HG02973 (cell line): ENCODE measurements at regions not wholly inside any gene's neighbourhood (a gene's known extent, or its start where the extent isn't known, plus 50 kb on each side); places are given as distances from the start of the nearest gene placed in this dataset.
"Not testable (repeated sequence)": the region's sequence is repeated elsewhere in the genome, so short reads cannot be mapped to it uniquely, and the experiment has no call there.

Experiments used
- ATAC-seq: cut with Tn5 transposase; IDR thresholded peaks from one replicate; pipeline ENCODE4 v1.9.1; 2021; ENCODE audit warnings: moderate library complexity; ENCODE audit not compliant: unreplicated experiment

DNA sequence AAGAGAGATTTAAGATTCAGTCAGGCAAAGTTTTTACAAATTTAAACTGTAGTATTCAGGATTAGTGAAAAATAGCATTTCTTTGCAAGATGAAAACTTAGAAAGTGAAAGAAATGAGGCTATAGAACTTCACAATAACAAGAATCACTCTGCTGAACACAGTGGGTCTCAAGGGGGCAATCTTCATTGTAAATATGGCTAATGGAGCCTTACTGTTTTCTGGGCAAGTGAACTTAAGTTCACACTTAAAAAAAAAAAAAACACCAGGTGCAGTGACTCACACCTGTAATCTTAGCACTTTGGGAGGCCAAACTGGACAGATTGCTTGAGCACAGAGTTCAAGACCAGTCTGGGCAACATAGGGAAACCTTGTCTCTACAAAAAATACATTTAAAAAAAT, 175.9 kb upstream of the SNX2 start:
- ATAC-seq, result no peak

DNA sequence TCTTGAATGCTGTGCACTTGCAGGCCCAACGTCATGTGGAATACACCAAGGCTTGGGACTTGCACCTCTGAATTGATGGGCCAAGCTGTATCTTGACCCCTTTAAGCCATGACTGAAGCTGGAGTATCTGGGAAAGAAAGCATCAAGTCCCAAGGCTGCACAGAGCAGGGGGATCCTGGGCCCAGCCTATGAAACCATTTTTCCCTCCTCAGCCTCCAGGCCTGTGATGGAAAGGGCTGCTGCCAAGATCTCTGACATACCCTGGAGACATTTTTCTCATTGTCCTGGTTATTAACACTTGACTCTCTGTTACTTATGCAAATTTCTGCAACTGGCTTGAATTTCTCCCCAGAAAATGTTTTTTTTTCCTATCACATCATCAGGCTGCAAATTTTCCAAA, 174.0 kb upstream of the SNX2 start:
- ATAC-seq, result no peak

- ATAC-seq, result no peak
Measured at GRCh38 chr5:122602700-122603099, 172.2 kb upstream of the SNX2 start.

DNA sequence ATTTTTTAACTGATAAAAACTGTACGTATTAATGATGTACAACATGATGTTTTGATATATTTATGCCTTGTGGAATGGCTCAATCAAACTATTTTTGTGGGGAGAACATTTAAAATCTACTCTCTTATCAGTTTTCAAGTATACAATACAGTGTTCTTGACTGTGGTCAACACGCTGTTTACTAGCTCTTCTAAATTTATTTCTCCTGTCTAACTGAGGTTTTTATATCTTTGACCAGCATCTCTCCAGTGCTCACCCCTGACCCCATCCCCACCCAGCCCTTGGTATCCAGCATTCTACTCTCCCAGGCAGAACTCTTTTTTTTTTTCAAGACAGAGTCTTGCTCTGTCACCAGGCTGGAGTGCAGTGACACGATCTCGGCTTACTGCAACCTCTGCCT, 169.6 kb upstream of the SNX2 start:
- no peak for ATAC-seq

DNA sequence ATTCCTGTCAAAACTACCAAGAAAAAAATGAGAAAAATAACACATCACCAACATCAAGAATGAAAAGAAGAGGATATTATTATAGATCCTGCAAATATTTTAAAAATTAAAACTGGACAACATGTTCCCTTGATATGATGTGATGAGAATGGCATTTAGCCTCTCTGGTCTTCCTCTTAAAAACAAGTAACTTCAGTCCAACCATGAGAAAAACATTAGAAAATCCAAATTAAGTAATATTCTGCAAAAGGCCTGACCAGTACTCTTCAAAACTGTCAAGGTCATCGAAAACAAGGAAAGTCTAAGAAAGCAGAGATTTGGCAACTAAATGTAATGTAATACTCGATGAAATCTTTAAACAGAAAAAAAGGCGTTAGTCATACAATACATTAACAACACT, 167.1 kb upstream of the SNX2 start:
- ATAC-seq, result no peak

GRCh38 chr5:122608222-122608621, 166.7 kb upstream of the SNX2 start:
- ATAC-seq, result no peak

- no peak for ATAC-seq
Measured at GRCh38 chr5:122611406-122611805, 163.5 kb upstream of the SNX2 start.

DNA sequence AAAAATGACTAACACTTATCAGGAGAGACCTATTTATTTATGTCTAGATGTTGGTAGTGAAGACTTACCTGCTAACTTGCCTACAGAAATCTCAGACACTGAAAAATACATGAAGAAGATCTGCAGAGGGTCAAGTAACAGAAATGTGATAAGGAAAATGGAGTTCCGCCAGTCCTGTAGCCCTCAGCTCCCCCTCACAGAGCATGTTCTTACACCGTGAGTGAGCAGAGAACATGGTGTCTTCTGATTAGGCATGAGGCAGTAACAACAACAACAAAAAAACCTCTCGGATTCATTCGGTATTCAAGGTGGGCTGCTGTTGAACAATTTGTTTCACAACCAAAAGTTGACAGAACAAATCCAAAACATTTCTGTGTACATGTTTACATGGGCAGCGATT, 162.0 kb upstream of the SNX2 start:
- ATAC-seq, result no peak

DNA sequence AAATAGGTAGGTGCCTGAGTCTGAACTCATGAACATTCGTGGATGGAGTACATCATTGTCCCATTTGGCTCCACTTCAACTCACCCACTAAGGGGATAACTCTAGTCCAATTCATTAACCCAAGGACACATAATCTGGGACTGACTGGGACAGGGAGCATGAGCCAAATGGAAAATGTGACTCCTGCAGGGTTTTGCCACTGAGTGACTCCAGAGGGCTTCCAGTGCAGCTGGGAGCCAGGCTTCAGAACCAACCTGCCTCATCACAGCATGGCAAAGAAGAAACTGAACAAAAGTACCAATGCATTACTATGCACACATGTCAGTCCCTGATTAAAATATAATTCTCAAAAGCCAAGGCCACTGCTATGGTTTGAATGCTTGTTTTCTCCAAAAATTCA, 159.7 kb upstream of the SNX2 start:
- no peak for ATAC-seq

GRCh38 chr5:122615832-122616231, 159.0 kb upstream of the SNX2 start:
- no peak for ATAC-seq

DNA sequence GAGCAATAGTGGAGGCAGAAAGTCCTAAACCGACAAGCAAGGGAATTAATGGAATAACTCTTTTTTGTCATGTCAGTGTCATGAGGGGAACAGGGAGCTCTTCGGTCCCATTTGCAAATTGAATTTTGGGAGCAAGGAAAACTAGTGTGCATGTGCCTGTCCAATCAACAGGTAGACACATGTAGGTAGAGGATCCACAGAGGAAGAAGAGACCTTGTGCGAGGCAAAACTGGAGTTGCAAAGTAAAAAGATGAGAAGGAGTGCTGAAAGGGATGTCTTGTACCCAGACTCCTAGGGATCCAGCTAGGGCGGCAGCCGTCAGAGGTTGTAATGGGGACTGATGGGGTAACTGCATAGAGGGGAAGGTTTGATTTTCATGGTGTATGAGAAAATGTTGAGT, 156.8 kb upstream of the SNX2 start:
- not testable (repeated sequence) for ATAC-seq

DNA sequence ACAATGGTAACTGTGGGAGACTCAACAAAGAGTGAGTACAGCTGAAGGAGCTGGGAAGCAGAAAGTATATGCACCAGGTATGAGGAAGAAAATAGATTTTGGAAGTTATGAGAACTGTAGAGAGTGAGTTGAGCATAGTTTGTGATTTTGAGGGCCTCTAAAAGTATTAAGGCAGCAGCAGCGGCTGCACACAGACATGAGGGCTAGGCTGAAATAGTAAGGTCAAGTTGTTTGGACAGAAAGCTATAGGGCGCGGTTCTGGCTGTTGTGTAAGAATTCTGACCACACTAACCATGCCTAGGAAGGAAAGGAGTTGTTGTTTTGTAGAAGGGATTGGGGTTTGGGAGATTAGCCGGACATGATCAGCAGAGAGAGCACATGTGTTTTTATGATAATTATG, 154.1 kb upstream of the SNX2 start:
- not testable (repeated sequence) for ATAC-seq

GRCh38 chr5:122628714-122629113, 146.2 kb upstream of the SNX2 start:
- not testable (repeated sequence) for ATAC-seq

DNA sequence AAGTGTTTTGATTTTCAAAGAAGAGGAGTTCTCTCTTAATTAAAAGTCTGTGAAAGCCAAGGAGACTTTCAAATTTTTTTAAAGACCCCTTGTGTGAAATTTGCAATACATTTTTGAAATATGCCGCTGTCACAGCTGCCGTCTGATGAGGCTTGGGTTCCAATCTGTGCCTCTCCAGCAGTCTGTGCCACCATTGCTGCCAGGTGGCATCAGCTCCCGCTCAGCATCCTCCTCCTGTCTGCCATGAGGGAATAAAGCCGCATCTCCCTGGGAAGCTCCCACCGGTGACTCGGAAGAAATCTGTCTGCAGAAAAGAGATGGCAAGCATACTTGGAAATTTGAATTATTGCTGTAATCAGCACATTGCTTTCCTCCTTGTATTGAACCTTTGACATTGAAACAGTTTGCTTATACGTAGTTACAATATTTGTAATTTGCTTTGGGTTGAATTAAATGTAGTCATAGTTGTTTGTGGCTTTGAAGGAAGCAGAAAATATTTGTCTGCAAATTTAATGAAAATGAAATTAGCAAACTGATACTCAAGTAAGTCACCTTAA, 145.7 kb upstream of the SNX2 start:
- no peak for ATAC-seq

DNA sequence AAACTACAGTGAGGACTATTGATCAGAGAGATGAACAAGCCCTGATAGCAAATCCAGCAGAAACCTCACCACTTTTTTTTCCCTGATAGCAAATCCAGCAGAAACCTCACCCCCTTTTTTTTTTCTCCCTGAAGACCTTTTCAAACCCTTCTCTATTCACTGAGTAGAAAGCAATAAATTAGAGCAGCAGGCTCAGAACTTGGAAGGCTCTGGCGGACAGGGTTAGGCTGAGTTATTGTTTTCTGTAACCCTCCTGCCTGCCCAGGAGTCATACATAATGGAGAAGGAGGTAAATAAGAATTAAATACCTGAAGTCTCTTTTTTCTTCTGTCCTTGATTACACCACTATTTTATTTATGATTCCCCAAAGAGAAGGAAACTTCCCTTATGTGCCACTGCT, 136.3 kb upstream of the SNX2 start:
- no peak for ATAC-seq

GRCh38 chr5:122639033-122639432, 135.8 kb upstream of the SNX2 start:
- ATAC-seq, result no peak

GRCh38 chr5:122639864-122640263, 135.0 kb upstream of the SNX2 start:
- no peak for ATAC-seq

- ATAC-seq, result no peak
Measured at GRCh38 chr5:122649080-122649479, 125.8 kb upstream of the SNX2 start.

- ATAC-seq, result no peak
Measured at GRCh38 chr5:122653087-122654017, 121.5 kb upstream of the SNX2 start.

- ATAC-seq, result no peak
Measured at GRCh38 chr5:122656160-122656559, 118.7 kb upstream of the SNX2 start.

DNA sequence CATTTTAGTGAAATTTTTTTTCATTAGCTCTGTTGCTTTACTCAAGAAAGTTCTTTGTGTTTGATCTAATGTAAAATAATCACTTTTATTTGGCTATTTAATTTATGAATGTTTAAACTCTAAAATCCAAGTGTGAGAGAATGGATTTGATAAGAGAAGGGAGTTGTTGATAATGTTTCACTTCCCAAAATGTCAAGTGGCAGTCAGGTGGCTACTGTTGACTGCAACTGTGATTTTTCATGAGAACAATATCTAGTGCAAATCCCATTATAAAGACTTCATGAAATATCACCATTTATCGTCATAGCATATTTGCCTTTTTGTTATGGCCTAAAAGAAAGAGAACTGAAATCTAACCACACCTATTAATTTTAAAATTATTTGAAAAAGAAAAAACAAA, 118.3 kb upstream of the SNX2 start:
- no peak for ATAC-seq

- ATAC-seq, result no peak
Measured at GRCh38 chr5:122661496-122662180, 113.2 kb upstream of the SNX2 start.
